ENCODE measurements at regions not wholly inside any gene's neighbourhood (a gene's known extent, or its start where the extent isn't known, plus 50 kb on each side); places are given as distances from the start of the nearest gene placed in this dataset.
A peak's percentile ranks its signal among the peaks of the same experiment; 100 is the strongest.

- H2AK9ac ChIP-seq (replicated peaks; ENCODE audit: low read depth, low read length, poor library complexity), result no peak overlapping the region
- no peak overlapping the region for H4K5ac ChIP-seq (ENCODE audit: low read depth, low read length)
- H2BK120ac ChIP-seq (ENCODE audit: low read depth, low read length), result no peak overlapping the region
- H3K4ac ChIP-seq (ENCODE audit: low read depth, low read length), result no peak overlapping the region
- ATAC-seq (ENCODE audit: low read depth) (no peak), DNase-seq (peak; percentile 2)
- no peak overlapping the region for H2BK15ac ChIP-seq (ENCODE audit: low read depth, low read length)
- H4K8ac ChIP-seq (ENCODE audit: low read depth in 2 of 2, low read length in 2 of 2), result no peak overlapping the region
- CTCF ChIA-PET, result interaction anchor here (0.7 kb wide), 1 partner anchor 60 kb away, joined by 3 read pairs; no protein-coding TSS in a partner anchor
- no peaks in the 10 kb centered on the region for H3K27me3 ChIP-seq (ENCODE audit: control insufficient read depth, insufficient read depth, low read length)
- H3K4me3 ChIP-seq (ENCODE audit: insufficient read depth, low read depth, low read length), result no peak overlapping the region
- intact Hi-C loops (cut with micrococcal nuclease), result no loop called here
- H3K9me3 ChIP-seq (ENCODE audit: control insufficient read depth, insufficient read depth, low read length), result no peaks in the 10 kb centered on the region; the same call in 1 of the 2 replicates
- H2AK5ac ChIP-seq (ENCODE audit: low read depth, low read length), result no peak overlapping the region
- TF ChIP-seq POLR2A (IDR thresholded peaks at IDR 0.05; ENCODE audit: low read depth, low read length), result no peak
- no peak for TF ChIP-seq NFE2L2 (IDR thresholded peaks at IDR 0.05; ENCODE audit: low read depth, low read length)
- no peak for TF ChIP-seq USF2 (IDR thresholded peaks at IDR 0.05; ENCODE audit: low read depth, low read length)
- no peak for TF ChIP-seq BHLHE40 (IDR thresholded peaks at IDR 0.05; ENCODE audit: low read depth, low read length)
- no peak for TF ChIP-seq RCOR1 (IDR thresholded peaks at IDR 0.05; ENCODE audit: insufficient replicate concordance, low read length)
- TF ChIP-seq CEBPB (IDR thresholded peaks at IDR 0.05; ENCODE audit: low read depth, low read length), result no peak
- TF ChIP-seq MAZ (IDR thresholded peaks at IDR 0.05; ENCODE audit: borderline replicate concordance, low read depth, low read length), result no peak
- TF ChIP-seq FOS (IDR thresholded peaks at IDR 0.05; ENCODE audit: low read depth, low read length), result no peak
- TF ChIP-seq CTCF (conservative IDR thresholded peaks at IDR 0.05; ENCODE audit: low read depth, low read length), result no peak
- TF ChIP-seq RAD21 (IDR thresholded peaks at IDR 0.05; ENCODE audit: low read length), result no peak
- no peak for TF ChIP-seq ELK1 (IDR thresholded peaks at IDR 0.05; ENCODE audit: borderline replicate concordance, low read depth, low read length)
- TF ChIP-seq MAFK (IDR thresholded peaks at IDR 0.05; ENCODE audit: low read depth, low read length), result no peak
- TF ChIP-seq SMC3 (IDR thresholded peaks at IDR 0.05; ENCODE audit: low read depth, low read length), result no peak
- no peak for TF ChIP-seq MXI1 (IDR thresholded peaks at IDR 0.05; ENCODE audit: borderline replicate concordance, low read depth, low read length)
- no peak for TF ChIP-seq CHD1 (IDR thresholded peaks at IDR 0.05; ENCODE audit: low read depth, low read length)
- TF ChIP-seq RFX5 (IDR thresholded peaks at IDR 0.05; ENCODE audit: low read depth, low read length), result no peak
- POLR2A ChIA-PET (ENCODE audit: unreplicated experiment), result no interaction called here
- H4K91ac ChIP-seq (ENCODE audit: insufficient read depth, low read depth, low read length), result no peak overlapping the region
- no peak overlapping the region for H2BK20ac ChIP-seq (ENCODE audit: low read depth, low read length)
- H3K9ac ChIP-seq (ENCODE audit: low read depth, low read length), result no peak overlapping the region
- dilution Hi-C loops (cut with HindIII; ENCODE audit: low sequenced_read_pairs, unreplicated experiment), result no loop called here
- H3K23ac ChIP-seq (ENCODE audit: low read depth, low read length), result no peak overlapping the region
- H3K9me1 ChIP-seq (ENCODE audit: insufficient read depth, low read length), result no peaks in the 10 kb centered on the region
- WGBS, 2 experiments (ENCODE audit: extremely low coverage in 2 of 2, insufficient read length in 1 of 2), result no CpG with 5 or more reads among the region's 1 CpG
- H3K14ac ChIP-seq (replicated peaks; ENCODE audit: low read depth, low read length), result no peak overlapping the region
- no peak overlapping the region for H3K4me2 ChIP-seq (ENCODE audit: low read depth, low read length)
- H3K36me3 ChIP-seq (ENCODE audit: control insufficient read depth, insufficient read depth, low read length), result no peaks in the 10 kb centered on the region
- in situ Hi-C loops (cut with MboI; ENCODE audit: low sequenced_read_pairs), result no loop called here
- BruUV-seq (replicated peaks), result no TSS peak
- H3K18ac ChIP-seq (ENCODE audit: low read depth, low read length), result no peak overlapping the region
- H4K20me1 ChIP-seq (ENCODE audit: insufficient read depth, low read length), result no peaks in the 10 kb centered on the region
- H2BK5ac ChIP-seq (ENCODE audit: low read depth, low read length, poor library complexity, severe bottlenecking), result no peak overlapping the region
- H3K79me1 ChIP-seq (ENCODE audit: low read depth in 1 of 2, low read length in 2 of 2), result no peaks in the 10 kb centered on the region
- no peak overlapping the region for H3K27ac ChIP-seq (ENCODE audit: insufficient read depth, low read length)
- H3K56ac ChIP-seq (ENCODE audit: extremely low read depth, insufficient read depth, low read length), result no peak overlapping the region
- no peak overlapping the region for H2AFZ ChIP-seq (replicated peaks; ENCODE audit: low read length, poor library complexity)
- no peaks in the 10 kb centered on the region for H3K4me1 ChIP-seq (ENCODE audit: control insufficient read depth, insufficient read depth, low read length)
These were observed 1637.3 kb upstream of the PABPC4L start for GRCh38 chr4:135838889-135839288.

Measured in IMR-90 (cell line).